Erythroblast (primary cell): ENCODE measurements at regions not wholly inside any gene's neighbourhood (a gene's known extent, or its start where the extent isn't known, plus 50 kb on each side); places are given as distances from the start of the nearest gene placed in this dataset.

Experiments used
- GATA1 ChIP-seq: IDR thresholded peaks from 2 replicates; pipeline ENCODE4 v1.6.1; 2011; ENCODE audit warnings: low read depth, mild to moderate bottlenecking, control low read depth, low read length, moderate library complexity
- POLR2A ChIP-seq: IDR thresholded peaks from 2 replicates; pipeline ENCODE4 v1.6.1; 2011; ENCODE audit warnings: mild to moderate bottlenecking, low read length

DNA sequence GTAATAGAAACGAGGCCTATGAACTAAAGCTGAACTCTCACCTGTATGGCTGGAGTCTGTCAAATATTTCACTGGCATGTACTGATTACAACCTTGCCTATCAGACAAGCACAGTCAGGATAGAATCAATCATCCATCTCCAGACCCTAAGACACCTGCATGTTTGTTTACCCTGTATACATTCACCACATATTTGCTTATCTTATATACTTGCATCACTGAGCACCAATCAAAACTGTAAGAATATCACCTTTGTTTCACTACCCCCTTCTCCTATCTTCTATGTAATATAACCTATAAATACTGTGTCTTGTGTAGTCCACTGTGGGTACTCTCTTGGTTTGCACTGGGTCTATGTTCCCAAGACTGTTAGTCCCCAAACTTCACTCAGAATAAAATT is 1085.7 kb downstream of the TAF11L14 start:
- TF ChIP-seq POLR2A (no peak), GATA1 (no peak)
